Thyroid gland (tissue), 4 donors: ENCODE measurements at regions not wholly inside any gene's neighbourhood (a gene's known extent, or its start where the extent isn't known, plus 50 kb on each side); places are given as distances from the start of the nearest gene placed in this dataset.
A peak's percentile ranks its signal among the peaks of the same experiment; 100 is the strongest.

Experiments used
- DNase-seq, 2 donors: peaks; one replicate each; pipeline ENCODE4 v3.0.0-alpha.2; 2019
- H3K27ac ChIP-seq, 3 donors: fragments of 200-600 bp; sonication (generic); 1 replicate in 2 of 3; 2 replicates in 1 of 3; pipeline ENCODE4 v1.5.1; 2016 to 2019; ENCODE audit warnings: mild to moderate bottlenecking in 1 of 3, moderate library complexity in 1 of 3
- H3K27me3 ChIP-seq: fragments of 200-600 bp; sonication (generic); one replicate; pipeline ENCODE4 v1.5.1; 2019
- H3K36me3 ChIP-seq, 2 donors: fragments of 200-600 bp; sonication (generic); one replicate each; pipeline ENCODE4 v1.5.1; 2016 to 2019
- H3K4me1 ChIP-seq, 2 donors: fragments of 200-600 bp; sonication (generic); one replicate each; pipeline ENCODE4 v1.5.1; 2017 to 2019
- H3K4me3 ChIP-seq, 3 donors: fragments of 200-600 bp; sonication (generic); replicated peaks in 1 of 3; 1 replicate in 2 of 3; 2 replicates in 1 of 3; pipeline ENCODE4 v1.5.1; 2016; ENCODE audit warnings: mild to moderate bottlenecking in 1 of 3
- H3K9me3 ChIP-seq: fragments of 200-600 bp; sonication (generic); one replicate; pipeline ENCODE4 v1.5.1; 2017
- POLR2A ChIP-seq, 2 donors: fragments of 450-650 bp; IDR thresholded peaks; one replicate each; pipeline ENCODE4 v1.6.1; 2017; ENCODE audit warnings: antibody characterized with exemption in 2 of 2, mild to moderate bottlenecking in 2 of 2, moderate library complexity in 1 of 2
- WGBS, 2 donors: methylation state at CpG; one replicate each; pipeline ENCODE4 v1.1.5; 2017; 5-methylcytosine and 5-hydroxymethylcytosine counted together
- intact Hi-C: fragments of 100-400 bp; cut with DNase I; formaldehyde crosslinking; loops from one replicate; pipeline ENCODE4 v1.15.1; 2023
- TF ChIP-seq, protein P1 (sequence below), 6 experiments: fragments of 200-600 bp in 3 of 6; fragments of 450-650 bp in 3 of 6; sonication (generic) in 3 of 6; IDR thresholded peaks; one replicate each; pipeline ENCODE4 v1.5.1; 2016 to 2019; ENCODE audit warnings: antibody characterized with exemption in 6 of 6, mild to moderate bottlenecking in 2 of 6, inconsistent platforms in 1 of 6, moderate library complexity in 1 of 6

DNA sequence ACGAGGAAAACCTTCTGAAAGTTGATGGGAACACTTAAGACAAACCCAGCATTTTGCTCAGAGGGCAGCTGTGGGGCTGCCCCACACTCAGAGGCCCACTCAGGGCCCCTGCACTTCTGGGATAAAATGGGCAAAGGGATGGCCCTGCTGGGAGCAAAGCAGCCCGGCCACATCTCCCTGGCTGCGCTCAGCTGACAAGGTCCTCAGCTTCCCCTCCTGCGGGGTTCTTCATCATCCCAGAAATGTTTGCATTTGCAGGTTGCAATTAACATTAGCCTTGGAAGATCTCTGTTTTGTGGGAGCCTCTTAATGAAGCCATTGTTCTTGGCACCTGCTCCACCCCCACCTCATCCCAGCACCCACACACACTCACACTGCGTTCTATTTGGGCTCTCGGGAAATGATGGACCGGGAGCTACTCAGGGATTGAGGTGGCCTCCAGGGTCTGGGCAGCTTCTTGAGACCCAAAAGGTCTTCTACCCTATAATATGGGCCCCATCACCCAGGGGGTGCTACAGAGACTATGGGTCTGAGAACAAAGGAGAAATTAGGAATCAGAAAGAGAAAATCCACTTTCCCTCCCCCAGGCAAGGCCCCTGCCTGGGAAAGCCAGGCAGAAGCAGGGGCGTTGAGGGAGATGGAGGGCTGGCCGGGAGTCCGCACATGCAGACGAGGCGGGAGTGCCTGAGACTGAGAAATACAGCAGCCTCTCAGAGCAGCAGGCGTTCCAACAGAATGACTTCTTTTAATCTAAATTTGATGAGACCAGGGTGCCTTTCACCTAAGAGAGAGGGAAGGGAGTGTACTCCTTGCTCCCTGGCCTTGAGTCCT, 53.7 kb upstream of the RPL38 start:
- no peak for TF ChIP-seq POLR2A (IDR thresholded peaks at IDR 0.05)
- TF ChIP-seq, protein P1, sequence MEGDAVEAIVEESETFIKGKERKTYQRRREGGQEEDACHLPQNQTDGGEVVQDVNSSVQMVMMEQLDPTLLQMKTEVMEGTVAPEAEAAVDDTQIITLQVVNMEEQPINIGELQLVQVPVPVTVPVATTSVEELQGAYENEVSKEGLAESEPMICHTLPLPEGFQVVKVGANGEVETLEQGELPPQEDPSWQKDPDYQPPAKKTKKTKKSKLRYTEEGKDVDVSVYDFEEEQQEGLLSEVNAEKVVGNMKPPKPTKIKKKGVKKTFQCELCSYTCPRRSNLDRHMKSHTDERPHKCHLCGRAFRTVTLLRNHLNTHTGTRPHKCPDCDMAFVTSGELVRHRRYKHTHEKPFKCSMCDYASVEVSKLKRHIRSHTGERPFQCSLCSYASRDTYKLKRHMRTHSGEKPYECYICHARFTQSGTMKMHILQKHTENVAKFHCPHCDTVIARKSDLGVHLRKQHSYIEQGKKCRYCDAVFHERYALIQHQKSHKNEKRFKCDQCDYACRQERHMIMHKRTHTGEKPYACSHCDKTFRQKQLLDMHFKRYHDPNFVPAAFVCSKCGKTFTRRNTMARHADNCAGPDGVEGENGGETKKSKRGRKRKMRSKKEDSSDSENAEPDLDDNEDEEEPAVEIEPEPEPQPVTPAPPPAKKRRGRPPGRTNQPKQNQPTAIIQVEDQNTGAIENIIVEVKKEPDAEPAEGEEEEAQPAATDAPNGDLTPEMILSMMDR (IDR thresholded peaks at IDR 0.05) = no peak
- intact Hi-C loops = no loop called here
- no peaks in the 10 kb centered on the region for H3K36me3 ChIP-seq
- no peak overlapping the region for H3K27ac ChIP-seq
- no peaks in the 10 kb centered on the region for H3K27me3 ChIP-seq
- H3K9me3 ChIP-seq = no peaks in the 10 kb centered on the region
- no peaks in the 10 kb centered on the region for H3K4me1 ChIP-seq
- no peak overlapping the region for H3K4me3 ChIP-seq
- DNase-seq = no peak
- 39 to 52% methylated on average over 11 to 13 of the region's 13 CpGs for WGBS, 2 donors

DNA sequence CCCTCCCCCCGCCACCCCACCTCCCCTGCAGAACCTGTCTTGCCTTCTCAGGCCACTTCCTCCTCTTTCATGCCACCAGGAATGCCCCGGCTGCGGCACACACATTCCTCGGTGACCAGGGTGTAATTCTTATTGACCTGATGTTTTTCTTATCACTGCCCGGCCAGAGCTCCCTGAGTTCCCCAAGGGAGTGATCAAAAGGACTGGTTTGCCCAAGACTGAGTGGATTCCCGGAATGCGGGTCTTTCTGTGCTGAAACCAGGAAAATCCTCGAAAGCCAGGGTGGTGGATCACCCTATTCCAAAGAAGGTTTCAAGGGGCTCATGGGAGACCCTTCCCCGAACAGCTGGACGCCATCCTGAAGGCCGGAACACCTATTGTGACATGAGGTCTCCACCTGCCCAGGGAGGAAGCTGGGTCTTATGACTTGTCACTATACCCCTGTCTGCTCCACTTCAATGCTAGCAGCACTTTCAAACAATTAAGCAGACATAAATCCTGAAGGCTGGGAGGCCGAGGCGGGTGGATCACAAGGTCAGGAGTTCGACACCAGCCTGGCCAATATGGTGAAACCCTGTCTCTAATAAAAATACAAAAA, 53.0 kb upstream of the RPL38 start:
- no peaks in the 10 kb centered on the region for H3K27me3 ChIP-seq
- WGBS, 2 donors = 46 to 54% methylated on average over 13 to 14 of the region's 14 CpGs
- no peaks in the 10 kb centered on the region for H3K36me3 ChIP-seq
- no peak overlapping the region for H3K27ac ChIP-seq
- TF ChIP-seq, protein P1 (IDR thresholded peaks at IDR 0.05) = no peak
- no peak for TF ChIP-seq POLR2A (IDR thresholded peaks at IDR 0.05)
- H3K4me1 ChIP-seq = no peaks in the 10 kb centered on the region
- peak; percentile 6 to 10 for DNase-seq
- intact Hi-C loops = no loop called here
- no peak overlapping the region for H3K4me3 ChIP-seq
- no peaks in the 10 kb centered on the region for H3K9me3 ChIP-seq

DNA sequence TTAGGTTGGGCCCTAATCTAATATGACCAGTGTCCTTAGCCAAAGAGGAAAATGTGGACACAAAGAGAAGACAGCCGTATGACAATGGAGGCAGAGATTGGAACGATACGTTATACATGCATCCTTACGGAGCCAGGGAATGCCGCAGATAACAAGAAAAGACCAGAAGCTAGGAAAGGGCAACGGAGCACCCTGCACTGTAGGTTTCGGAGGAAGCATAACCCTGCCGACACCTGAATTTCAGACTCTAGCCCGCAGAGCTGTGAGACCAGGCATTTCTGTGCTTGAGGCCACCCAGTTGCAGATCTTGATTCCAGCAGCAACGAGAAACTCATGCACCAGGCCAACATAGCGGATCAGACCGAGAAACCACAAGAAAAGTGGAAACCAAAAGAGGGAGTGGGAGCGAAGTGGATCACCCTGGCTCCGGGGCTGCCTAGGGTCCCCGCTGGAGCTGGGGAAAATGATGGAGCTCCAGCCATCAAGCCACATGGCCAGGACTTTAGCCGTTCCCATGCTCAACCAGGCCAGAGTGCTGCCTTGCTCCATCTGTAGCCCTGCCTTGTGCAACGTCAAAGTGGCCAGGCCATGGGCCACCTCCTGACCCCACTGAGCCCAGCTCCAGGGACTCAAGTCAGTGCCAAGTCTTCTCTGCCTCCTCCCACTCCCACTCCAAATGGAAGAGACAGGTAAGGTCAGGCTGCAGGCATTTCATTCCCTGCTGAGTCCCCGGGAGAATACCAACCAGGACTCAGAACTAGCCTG, 51.7 kb upstream of the RPL38 start:
- TF ChIP-seq, protein P1 (IDR thresholded peaks at IDR 0.05) = no peak
- TF ChIP-seq POLR2A (IDR thresholded peaks at IDR 0.05) = no peak
- Histone ChIP-seq H3K27me3 (no peaks in the 10 kb centered on the region), H3K27ac (no peak overlapping the region), H3K4me3 (no peak overlapping the region), H3K36me3 (no peaks in the 10 kb centered on the region), H3K9me3 (no peaks in the 10 kb centered on the region), H3K4me1 (no peaks in the 10 kb centered on the region)
- intact Hi-C loops = no loop called here
- WGBS, 2 donors = 91 to 93% methylated on average over 18 of the region's 18 CpGs
- DNase-seq = no peak

DNA sequence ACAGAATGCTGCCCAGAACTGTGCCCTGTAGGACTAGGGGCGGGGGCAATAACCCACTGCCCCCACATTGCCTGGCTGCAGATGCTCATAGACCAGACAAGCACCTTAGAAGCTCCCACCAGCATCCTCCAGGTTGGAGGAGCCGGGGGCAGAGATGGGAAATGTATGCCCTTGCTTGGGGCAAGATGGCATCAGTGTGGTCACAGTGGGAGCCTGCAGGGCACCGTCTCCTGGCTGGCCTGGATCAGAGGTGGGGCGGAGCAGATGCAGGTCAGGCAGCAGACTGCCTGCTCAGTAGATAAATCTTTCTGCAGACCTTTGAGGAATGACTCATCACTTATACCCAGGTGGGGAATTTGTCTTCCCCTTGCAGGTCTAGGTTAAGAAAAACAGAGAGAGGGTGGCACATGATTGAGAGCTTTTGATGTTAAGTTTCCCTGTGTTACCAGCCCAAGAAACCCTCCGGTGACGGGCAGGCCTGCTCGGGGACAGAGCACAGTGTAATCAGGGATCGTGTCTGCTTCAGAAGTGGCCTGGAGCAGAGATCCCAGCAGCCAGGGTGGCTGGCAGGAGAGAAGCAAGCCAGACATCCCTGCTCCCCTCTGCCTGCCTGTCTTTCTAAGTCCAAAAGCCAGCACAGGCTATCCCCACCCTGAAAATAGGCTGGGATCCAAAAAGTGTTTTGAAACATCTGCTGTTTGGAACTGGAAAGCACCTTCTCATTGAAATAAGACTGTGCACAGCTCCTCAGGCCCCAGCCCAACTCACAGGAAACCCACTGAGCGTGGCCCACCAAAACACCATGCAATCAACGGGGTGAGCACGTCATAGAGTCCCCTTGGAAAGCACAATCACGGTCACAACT, 50.7 kb upstream of the RPL38 start:
- Histone ChIP-seq H3K27me3 (no peaks in the 10 kb centered on the region), H3K4me3 (no peak overlapping the region), H3K4me1 (no peaks in the 10 kb centered on the region), H3K9me3 (no peaks in the 10 kb centered on the region), H3K27ac (no peak overlapping the region), H3K36me3 (no peaks in the 10 kb centered on the region)
- intact Hi-C loops = no loop called here
- TF ChIP-seq POLR2A (IDR thresholded peaks at IDR 0.05) = no peak
- TF ChIP-seq, protein P1 (IDR thresholded peaks at IDR 0.05) = no peak
- 56 to 58% methylated on average over 11 to 12 of the region's 12 CpGs for WGBS, 2 donors
- no peak for DNase-seq
